ENCODE measurements at regions not wholly inside any gene's neighbourhood (a gene's known extent, or its start where the extent isn't known, plus 50 kb on each side); places are given as distances from the start of the nearest gene placed in this dataset.

GRCh38 chr7:106386958-106387357, 102.2 kb upstream of the NAMPT start (continued):
- TF ChIP-seq ZNF416 (tag by site-specific recombination; IDR thresholded peaks at IDR 0.05) (no peak), ZNF280C (tag by site-specific recombination; IDR thresholded peaks at IDR 0.05) (no peak)

DNA sequence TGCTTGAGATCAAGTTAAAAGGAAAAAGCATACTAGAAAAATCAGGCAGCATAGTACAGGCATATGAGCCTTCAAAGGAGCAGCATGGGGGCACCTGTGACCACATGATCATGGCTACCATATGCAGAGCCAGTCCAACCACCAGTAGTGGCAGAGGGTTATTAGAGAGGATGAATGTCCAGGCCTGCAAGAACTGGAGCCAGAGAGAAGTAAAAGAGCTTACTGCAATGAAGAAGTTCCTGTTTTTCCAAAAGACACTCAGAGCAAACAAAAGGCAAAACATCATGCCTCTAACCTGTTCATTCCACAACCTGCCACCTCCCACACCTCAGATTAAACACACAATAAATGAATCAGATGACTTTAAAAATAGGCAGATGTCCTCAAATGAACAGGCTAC, 99.6 kb upstream of the NAMPT start:
- no peak overlapping the region for H3K27ac ChIP-seq (ENCODE audit: extremely low read depth, low read depth, low read length)
- POLR2A ChIA-PET = no interaction called here
- TF ChIP-seq ZNF521 (tag by site-specific recombination; IDR thresholded peaks at IDR 0.05) (no peak), ZXDB (tag by site-specific recombination; IDR thresholded peaks at IDR 0.05) (no peak), ZNF366 (tag by site-specific recombination; conservative IDR thresholded peaks at IDR 0.05) (no peak), ZNF777 (tag by site-specific recombination; IDR thresholded peaks at IDR 0.05; ENCODE audit: borderline replicate concordance) (no peak), ZNF23 (tag by site-specific recombination; IDR thresholded peaks at IDR 0.05; ENCODE audit: borderline replicate concordance) (no peak)
- H3K9me3 ChIP-seq (ENCODE audit: control insufficient read depth, insufficient read depth, low read depth, low read length) = no peaks in the 10 kb centered on the region
- H3K4me1 ChIP-seq (ENCODE audit: control insufficient read depth, insufficient read depth, low read length) = no peaks in the 10 kb centered on the region
- no peaks in the 10 kb centered on the region for H3K36me3 ChIP-seq (ENCODE audit: control insufficient read depth in 2 of 2, insufficient read depth in 1 of 2, low read length in 2 of 2)
- H3K4me3 ChIP-seq (ENCODE audit: low read depth, low read length) = no peak overlapping the region
- CTCF ChIA-PET = interaction anchor here (0.5 to 1.7 kb wide), 2 partner anchors 90 to 207 kb away, joined by 3 to 4 read pairs; no protein-coding TSS in a partner anchor

DNA sequence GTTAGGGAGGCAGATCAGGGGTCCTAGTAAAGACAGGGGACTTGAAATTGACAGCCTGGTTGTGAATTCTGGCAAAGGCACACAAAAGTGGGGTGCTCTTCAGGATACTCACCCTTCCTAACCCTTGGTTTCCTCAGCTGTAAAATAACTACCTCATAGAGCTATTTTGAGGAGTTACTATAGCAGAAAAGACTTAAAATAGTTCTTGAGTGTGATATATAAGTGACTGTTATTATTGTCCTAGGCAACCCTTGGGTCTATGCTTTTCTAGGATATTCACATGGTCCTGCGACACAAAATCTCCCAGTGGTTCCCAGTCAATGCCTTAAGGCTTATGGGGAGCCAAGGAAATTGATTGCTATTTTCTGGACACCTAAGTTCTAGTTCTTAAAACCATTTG, 98.1 kb upstream of the NAMPT start:
- no peaks in the 10 kb centered on the region for H3K9me3 ChIP-seq (ENCODE audit: control insufficient read depth, insufficient read depth, low read depth, low read length)
- no peak overlapping the region for H3K4me3 ChIP-seq (ENCODE audit: low read depth, low read length)
- ChIA-PET CTCF (no interaction called here), POLR2A (no interaction called here)
- H3K27ac ChIP-seq (ENCODE audit: extremely low read depth, low read depth, low read length) = no peak overlapping the region
- no peak for TF ChIP-seq ZNF514 (tag by site-specific recombination; IDR thresholded peaks at IDR 0.05)
- no peak for TF ChIP-seq ZFP3 (tag by site-specific recombination; IDR thresholded peaks at IDR 0.05; ENCODE audit: low read depth)
- no peak for TF ChIP-seq ZNF645 (tag by site-specific recombination; IDR thresholded peaks at IDR 0.05)
- no peak for TF ChIP-seq ZNF843 (tag by site-specific recombination; IDR thresholded peaks at IDR 0.05)
- TF ChIP-seq ZNF10 (tag by site-specific recombination; IDR thresholded peaks at IDR 0.05) = no peak
- no peak for TF ChIP-seq GLI4 (tag by site-specific recombination; IDR thresholded peaks at IDR 0.05)
- TF ChIP-seq ZNF16 (tag by site-specific recombination; IDR thresholded peaks at IDR 0.05; ENCODE audit: low read depth) = no peak
- TF ChIP-seq SCRT2 (tag by site-specific recombination; IDR thresholded peaks at IDR 0.05) = no peak
- TF ChIP-seq GLI2 (tag by site-specific recombination; IDR thresholded peaks at IDR 0.05; ENCODE audit: borderline replicate concordance, low read depth) = no peak
- TF ChIP-seq ZNF394 (tag by site-specific recombination; IDR thresholded peaks at IDR 0.05; ENCODE audit: borderline replicate concordance) = no peak
- TF ChIP-seq ZNF776 (tag by site-specific recombination; IDR thresholded peaks at IDR 0.05; ENCODE audit: borderline replicate concordance) = no peak
- TF ChIP-seq ZNF521 (tag by site-specific recombination; IDR thresholded peaks at IDR 0.05) = no peak
- TF ChIP-seq, protein P1, sequence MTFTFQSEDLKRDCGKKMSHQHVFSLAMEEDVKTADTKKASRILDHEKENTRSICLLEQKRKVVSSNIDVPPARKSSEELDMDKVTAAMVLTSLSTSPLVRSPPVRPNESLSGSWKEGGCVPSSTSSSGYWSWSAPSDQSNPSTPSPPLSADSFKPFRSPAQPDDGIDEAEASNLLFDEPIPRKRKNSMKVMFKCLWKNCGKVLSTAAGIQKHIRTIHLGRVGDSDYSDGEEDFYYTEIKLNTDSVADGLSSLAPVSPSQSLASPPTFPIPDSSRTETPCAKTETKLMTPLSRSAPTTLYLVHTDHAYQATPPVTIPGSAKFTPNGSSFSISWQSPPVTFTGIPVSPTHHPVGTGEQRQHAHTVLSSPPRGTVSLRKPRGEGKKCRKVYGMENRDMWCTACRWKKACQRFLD (tag by site-specific recombination; IDR thresholded peaks at IDR 0.05) = no peak
- TF ChIP-seq ZNF544 (tag by site-specific recombination; IDR thresholded peaks at IDR 0.05) = no peak
- TF ChIP-seq, protein P2, sequence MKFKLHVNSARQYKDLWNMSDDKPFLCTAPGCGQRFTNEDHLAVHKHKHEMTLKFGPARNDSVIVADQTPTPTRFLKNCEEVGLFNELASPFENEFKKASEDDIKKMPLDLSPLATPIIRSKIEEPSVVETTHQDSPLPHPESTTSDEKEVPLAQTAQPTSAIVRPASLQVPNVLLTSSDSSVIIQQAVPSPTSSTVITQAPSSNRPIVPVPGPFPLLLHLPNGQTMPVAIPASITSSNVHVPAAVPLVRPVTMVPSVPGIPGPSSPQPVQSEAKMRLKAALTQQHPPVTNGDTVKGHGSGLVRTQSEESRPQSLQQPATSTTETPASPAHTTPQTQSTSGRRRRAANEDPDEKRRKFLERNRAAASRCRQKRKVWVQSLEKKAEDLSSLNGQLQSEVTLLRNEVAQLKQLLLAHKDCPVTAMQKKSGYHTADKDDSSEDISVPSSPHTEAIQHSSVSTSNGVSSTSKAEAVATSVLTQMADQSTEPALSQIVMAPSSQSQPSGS (tag by site-specific recombination; IDR thresholded peaks at IDR 0.05; ENCODE audit: low read depth) = no peak
- TF ChIP-seq KLF9 (tag by site-specific recombination; IDR thresholded peaks at IDR 0.05; ENCODE audit: low read depth) = no peak
- TF ChIP-seq ZSCAN16 (tag by site-specific recombination; IDR thresholded peaks at IDR 0.05) = no peak
- no peak for TF ChIP-seq ZNF23 (tag by site-specific recombination; IDR thresholded peaks at IDR 0.05; ENCODE audit: borderline replicate concordance)
- TF ChIP-seq GFI1B (tag by site-specific recombination; IDR thresholded peaks at IDR 0.05) = no peak
- no peaks in the 10 kb centered on the region for H3K4me1 ChIP-seq (ENCODE audit: control insufficient read depth, insufficient read depth, low read length)
- no peaks in the 10 kb centered on the region for H3K36me3 ChIP-seq (ENCODE audit: control insufficient read depth in 2 of 2, insufficient read depth in 1 of 2, low read length in 2 of 2)
